B cell (primary cell): ENCODE measurements at regions not wholly inside any gene's neighbourhood (a gene's known extent, or its start where the extent isn't known, plus 50 kb on each side); places are given as distances from the start of the nearest gene placed in this dataset.

Experiments used
- CTCF ChIP-seq: fragments of 200-600 bp; IDR thresholded peaks from one replicate; pipeline ENCODE4 v1.8.0; 2022; ENCODE audit warnings: antibody characterized with exemption, mild to moderate bottlenecking
- EZH2 ChIP-seq: IDR thresholded peaks from 2 replicates; pipeline ENCODE4 v1.6.1; 2012; ENCODE audit warnings: borderline replicate concordance, low read depth, mild to moderate bottlenecking, moderate library complexity, low read length; ENCODE audit not compliant: insufficient read depth, poor library complexity, severe bottlenecking

GRCh38 chr3:104275199-104275598 is 1091.5 kb upstream of the ALCAM start:
- TF ChIP-seq EZH2: no peak
- no peak for TF ChIP-seq CTCF
